GM18520 (cell line): ENCODE measurements at regions not wholly inside any gene's neighbourhood (a gene's known extent, or its start where the extent isn't known, plus 50 kb on each side); places are given as distances from the start of the nearest gene placed in this dataset.
"Not testable (repeated sequence)": the region's sequence is repeated elsewhere in the genome, so short reads cannot be mapped to it uniquely, and the experiment has no call there.

Experiments
- ATAC-seq: cut with Tn5 transposase; IDR thresholded peaks from one replicate; pipeline ENCODE4 v1.9.1; 2021; ENCODE audit not compliant: unreplicated experiment

DNA sequence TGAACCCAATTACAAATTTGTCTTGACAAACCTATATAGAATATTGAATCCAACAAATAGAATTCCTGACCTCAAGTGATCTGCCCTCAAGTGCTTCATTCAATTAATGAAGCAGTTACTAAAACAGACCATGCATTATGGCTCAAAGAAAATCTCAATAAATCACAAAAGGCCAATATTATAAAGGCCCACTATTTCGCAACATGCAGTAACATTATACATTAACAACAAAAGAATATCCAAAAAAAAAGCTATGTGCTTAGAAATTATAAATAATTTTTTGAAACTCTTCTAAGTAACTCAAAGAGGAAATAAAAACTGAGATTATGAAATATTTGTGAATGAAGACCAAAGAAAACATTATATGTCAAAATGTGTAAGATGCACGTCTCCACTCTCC lies 177.7 kb downstream of the ZNF674 start:
- ATAC-seq: no peak

DNA sequence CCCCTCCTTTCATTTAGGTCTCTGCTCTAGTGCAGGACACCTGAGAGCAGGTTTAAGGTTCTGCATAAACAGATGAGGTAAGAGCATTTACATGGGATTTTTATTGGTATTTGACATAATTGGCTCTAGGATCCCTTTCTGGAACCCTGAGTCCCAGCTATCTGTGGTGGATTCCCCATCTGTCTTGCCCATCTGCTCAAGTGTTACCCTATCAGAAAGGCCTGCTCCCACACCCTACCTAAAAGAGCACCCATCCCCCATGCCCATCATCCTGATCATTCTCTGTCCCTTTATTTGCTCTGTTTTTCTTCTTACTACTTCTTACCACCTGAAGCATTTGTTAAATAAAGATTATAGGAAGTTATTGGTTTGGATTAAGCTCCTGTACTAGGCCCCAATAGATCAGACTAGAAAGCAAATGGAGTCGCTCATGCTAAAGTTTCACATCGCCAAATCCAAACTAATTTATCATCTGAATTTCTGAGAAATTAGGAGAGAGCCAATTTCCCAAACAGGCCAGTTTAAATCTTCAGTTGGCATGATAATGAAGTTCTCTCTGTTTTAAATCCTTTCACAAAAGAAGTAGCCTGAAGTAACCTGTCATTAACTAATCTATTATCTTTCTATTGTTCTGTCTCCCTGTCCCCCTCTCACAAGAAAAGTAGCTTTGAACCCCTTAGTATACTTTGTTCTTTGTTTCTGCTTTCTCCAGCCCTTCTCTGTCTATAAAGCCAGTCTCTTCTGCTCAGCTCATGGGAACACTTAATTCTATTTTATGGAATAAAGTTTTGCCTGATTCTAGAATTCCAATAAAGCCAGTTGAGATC lies 178.6 kb downstream of the ZNF674 start:
- ATAC-seq: no peak

DNA sequence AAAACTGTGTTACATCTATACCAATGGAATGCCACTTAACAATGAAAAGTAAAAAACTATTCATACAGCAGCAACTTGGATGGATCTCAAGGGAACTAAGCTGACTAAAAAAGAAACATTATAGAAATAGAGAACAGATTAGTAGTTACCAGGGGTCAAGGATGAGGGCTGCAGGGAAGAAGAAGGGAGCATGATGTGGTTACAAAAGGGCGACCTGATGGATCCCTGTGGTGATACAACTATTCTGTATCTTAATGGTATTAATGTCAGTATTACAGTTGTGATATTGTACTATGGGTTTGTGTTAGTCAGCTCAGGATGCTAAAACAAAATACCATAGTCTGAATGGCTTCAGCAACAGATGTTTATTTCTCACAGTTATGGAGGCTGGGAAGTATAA lies 190.7 kb downstream of the ZNF674 start:
- no peak for ATAC-seq

DNA sequence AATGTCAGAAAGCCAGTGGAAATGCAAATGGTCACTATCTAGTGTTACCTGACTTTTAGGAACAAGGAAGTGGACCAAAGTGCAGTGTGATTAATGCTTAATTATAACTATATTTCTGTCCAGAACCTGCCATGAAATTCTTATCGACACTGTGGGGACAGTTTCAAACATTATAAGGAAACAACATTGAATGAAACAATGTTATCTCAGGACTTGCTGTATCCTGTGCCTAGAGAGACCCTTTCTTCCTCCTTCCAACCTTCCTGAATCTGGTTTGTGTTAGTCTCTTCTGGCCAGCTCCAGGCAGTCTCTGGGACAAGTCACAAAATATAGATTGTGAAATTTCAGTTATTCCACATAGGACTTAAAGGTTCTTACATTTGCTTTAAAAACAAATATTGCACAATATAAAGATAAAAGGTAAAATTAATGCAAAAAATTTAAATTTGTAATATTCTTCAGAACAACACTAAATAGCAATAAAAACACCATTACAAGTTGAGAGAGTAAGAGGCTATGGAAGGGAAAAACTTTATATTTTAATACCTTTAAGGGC lies 203.4 kb downstream of the ZNF674 start:
- ATAC-seq: no peak

DNA sequence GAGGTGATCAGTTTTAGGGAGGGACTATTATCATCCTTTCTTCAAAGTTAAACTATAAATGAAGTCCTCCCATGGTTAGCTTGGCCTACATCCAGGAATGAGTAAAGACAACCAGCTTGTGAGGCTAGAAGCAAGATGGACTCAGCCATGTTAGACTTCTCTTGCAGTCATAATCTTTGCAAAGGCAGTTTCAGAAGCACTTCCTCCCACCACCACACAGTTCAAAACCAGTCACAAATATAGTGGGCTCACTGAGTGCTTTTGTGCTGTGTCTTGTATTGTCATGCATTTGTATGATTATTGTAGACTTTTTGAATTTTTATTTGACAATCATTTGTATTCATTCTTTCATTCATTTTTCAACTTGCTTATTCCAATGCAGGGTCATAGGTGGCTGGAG lies 204.5 kb downstream of the ZNF674 start:
- ATAC-seq: no peak

DNA sequence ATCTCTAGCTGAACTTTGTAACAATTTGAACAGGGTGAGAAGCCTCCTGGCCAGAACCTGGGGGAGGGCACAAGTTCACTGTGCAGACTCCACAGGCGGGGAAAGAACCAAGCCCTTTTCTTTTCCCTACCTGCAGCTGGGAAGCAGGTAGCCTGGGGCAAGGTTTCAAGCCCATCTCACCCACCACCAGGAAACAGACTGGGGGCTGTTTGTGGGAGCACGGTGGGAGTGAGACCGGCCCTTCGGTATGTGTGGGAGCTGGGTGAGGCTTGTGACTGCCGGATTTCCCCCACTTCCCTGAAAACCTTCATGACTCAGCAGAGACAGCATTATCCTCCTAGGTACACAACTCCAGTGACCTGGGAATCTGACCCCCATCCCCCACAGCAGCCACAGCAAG lies 211.7 kb downstream of the ZNF674 start:
- no peak for ATAC-seq

DNA sequence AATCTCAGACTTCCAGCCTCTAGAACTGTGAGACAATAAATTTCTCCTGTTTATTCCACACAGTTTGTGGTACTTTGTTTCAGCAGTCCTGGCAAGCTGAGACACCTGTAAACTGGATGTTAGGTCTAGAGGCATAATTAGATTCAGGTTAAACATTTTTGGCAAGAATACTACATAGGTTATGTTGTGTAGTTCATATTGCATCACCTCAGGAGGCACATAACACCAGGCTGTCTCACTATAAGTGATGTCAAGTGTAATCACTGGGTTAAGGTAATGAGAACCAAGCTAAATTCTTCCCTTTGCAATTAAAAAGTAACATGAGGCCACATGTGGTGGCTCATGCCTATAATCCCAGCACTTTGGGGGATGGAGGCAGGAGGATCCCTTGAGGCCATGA lies 214.2 kb downstream of the ZNF674 start:
- ATAC-seq: no peak

DNA sequence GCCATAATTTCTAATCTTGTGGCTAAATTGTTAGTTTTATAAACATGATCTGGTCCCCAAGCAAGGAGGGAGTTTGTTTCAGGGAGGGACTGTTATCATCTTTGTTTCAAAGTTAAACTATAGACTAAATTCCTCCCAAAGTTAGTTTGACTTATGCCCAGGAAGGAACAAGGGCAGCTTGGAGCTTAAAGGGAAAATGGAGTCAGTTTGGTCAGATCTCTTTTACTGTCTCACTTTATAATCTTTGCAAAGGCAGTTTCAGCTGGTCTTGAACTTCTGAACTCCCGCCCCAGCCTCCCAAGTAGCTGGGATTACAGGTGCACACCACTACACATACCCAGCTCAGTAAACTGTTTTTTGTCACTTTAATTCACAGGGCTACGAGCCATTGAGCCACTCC lies 214.7 kb downstream of the ZNF674 start:
- ATAC-seq: no peak

DNA sequence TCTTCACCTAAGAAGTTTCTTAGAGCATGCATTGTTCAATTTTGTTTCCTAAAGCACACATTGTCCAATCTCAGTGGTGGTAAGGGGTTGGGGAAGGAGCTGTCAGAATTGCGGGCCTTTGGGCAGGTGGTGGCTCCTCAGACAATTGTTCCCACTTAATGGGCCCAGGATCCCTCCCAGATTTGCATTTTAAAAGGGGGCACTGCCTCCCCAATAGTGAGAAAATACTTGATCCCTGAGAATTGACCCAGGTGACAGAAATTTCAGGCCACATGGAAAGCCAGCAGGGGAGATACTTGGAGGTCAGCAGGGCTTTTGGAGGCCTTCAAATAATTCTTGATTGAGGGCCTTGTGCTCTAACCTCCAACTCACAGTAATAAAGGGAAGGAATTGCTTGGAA lies 217.1 kb downstream of the ZNF674 start:
- ATAC-seq: no peak

DNA sequence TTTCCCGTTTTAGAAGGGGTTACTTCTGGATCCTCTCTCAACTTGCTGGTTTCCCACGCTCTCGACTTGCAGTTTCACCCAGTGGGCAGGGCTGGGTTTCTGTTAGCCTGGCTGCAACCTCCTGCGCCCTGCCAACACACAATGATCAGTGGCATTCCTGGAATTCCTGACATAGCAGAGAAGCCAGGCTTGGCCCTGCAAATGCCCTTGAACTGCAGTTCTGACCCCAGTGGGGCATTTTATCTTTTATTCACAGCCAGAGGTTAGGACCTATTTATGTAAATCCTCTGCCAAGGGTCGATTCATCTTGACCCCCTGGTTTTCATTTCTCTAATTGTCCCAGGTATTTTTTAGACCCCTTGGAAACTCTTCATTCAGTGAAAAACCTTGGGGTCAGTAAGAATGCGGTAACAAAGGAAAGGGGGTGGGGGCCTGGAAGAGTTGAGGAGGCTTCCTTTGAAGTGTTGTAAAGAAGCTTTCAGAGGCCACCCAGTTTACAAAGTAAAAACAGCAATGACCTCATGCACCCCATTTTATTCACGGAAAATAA lies 217.6 kb downstream of the ZNF674 start:
- no peak for ATAC-seq

DNA sequence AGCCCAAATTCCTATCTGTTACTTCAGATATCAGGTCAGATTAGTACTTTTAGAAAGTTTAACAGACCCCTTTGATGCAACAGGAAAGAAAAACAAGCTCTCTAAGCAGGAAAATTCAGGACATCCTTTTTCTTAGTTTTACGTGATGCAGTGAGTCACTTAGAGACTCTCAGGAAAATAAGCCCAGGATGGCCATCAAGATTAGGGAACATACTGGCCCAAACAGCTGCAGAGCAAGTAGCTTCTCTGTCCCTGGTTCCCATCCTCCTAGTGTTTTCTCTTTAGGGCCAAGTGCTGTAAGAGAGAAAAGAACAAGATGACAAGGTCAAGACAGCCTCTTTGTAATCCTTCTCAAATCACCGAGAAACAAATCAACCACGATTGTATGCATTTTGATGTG lies 219.1 kb downstream of the ZNF674 start:
- no peak for ATAC-seq

DNA sequence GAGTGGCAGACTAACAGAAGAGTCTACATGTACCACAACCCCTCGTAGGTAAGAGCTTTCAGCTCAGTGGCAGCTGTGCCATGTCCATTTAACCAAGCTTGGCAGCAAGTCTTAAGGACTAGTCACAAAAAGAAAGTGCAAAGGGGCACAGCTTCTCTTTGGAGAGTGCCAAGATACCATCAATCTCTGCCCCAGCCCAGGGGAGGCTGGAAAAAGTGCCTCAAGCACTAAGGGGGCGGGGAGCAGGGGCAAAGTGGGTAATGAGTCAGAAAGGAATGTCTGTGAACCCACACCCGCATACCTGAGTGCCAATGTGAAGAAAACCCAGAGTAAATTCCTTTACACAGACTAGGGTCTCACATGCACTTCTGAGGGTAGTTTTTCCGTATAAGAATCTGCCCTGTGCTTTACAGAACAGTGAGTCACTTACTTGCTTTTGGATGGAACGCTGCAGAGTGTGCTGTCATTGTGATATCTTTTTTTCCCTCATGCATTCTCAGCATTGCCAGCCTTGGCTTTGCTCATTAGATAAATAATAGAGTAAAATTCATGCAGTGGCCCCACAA lies 219.8 kb downstream of the ZNF674 start:
- ATAC-seq: no peak

DNA sequence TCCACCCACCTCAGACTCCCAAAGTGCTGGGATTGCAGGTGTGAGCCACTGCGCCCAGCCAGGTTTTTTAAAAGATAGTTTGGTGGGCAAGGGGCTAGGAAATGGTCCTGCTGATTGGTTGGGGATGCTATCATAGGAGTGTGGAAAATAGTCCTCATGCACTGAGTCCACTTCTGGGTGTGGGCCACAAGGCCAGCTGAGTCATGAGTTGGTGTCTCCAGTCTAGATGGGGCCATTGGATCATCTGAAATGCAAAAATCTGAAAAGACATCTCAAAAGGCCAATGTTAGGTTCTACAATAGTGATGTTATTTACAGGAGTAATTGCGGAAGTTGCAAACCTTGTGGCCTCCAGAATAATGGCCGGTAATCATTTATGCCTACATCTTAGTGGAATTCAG lies 221.1 kb downstream of the ZNF674 start:
- ATAC-seq: no peak

DNA sequence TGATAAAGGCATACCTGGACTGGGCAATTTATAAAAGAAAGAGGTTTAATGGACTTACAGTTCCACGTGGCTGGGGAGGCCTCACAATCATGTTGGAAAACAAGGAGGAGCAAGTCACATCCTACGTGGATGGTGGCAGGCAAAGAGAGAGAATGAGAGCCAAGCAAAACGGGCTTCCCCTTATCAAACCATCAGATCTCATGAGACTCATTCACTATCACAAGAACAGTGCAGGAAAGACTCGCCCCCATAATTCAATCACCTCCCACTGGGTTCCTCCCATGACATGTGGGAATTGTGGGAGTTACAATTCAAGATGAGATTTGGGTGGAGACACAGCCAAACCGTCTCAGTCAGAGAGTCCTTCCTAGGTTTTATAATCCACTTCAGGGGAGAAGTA lies 222.3 kb downstream of the ZNF674 start:
- not testable (repeated sequence) for ATAC-seq

DNA sequence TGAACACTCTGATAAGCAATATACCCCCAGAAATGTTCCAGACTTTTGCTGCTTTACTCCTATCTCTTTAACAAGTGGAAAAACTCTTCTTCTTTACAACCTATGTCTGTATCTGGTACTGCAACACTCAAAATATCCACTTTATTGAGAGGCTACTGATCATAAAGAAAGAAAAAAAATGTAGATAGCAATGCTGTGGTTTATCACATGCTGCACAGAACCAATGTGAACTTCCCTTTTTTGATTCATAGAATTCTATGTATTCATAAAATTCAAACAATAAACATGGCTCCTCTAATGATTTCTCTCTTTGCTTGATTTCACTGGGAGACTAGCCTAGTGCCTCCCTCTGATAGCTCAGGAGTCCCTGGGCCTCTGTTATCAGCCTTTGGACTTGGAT lies 223.5 kb downstream of the ZNF674 start:
- no peak for ATAC-seq

DNA sequence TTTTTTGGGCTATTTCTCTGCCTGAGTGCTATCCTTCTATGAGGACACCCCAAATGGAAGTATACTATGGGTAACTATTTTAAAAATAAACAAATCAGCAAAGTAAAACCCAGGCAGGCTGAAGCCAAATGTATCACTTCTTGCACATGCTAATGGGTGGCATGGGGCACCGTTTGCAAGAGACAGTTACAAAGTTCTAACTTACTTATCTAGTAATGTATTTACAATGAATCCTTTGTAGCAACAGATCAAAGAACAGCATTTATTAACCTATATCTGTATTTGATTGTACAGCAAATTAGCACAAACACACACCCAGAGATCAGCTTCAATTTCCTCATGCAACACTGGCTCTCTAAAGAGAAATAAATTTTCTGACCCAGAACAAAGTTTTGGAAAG lies 225.5 kb downstream of the ZNF674 start:
- no peak for ATAC-seq

DNA sequence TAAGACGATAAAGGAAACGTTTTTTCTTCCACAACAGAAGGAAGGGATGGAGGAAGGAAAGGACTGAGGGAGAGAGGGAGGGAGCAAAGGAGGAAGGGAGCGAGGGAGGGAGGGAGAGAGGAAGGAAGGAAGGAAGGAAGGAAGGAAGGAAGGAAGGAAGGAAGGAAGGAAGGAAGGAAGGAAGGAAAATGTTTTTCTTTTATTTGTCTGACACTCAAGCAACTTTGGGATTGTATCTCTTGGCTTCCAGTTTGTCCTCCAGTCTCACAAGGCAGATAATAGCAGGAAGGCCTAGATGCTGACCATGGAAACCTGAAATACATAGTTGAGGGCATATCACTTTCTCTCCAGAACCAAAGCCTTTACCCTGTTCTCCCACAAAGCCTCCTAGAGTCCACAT lies 226.7 kb downstream of the ZNF674 start:
- ATAC-seq: no peak

DNA sequence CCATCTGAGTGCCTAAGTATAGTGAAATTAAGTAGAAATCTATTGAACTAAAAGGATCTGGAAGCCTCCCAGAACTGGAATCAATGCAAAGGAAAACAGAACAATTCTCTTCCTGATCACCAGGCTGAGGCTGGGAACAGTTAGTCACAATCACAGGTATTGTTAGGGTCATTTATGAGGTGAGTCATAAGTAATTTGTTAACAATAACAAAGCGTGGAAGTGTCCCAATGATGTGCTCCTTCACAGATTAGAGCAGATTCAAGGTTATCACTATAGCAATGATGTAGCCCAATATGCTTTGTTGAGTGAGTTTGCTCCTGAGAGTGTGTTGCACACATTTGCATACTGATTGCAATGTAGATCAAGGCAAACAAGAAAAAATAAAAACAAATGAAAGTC lies 228.1 kb downstream of the ZNF674 start:
- no peak for ATAC-seq

DNA sequence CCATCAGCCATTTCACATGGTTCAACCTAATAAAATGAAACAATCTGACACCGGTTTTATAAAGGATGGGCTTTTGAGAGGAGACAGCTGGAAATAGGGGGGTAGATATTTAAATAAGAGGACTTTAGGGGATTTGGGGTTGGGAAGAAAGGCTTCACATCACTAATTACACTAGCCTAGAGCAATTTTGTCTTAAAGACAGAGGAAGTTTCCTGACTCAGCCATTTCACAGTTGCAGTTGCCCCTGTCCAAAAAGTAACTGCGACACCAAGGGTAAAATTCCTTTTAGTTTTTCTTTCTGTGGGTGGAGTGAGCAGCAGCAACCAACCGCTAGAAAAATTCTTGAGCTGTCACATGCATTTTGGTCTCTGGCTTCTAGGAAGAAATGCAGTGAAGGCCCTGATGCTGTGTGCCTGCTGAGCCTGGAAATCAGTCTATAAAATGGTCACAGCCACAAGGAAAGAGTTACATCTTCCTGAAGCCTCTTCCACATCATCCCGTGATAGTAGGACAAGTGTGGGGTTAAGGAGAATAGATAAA lies 233.6 kb downstream of the ZNF674 start:
- ATAC-seq: no peak

DNA sequence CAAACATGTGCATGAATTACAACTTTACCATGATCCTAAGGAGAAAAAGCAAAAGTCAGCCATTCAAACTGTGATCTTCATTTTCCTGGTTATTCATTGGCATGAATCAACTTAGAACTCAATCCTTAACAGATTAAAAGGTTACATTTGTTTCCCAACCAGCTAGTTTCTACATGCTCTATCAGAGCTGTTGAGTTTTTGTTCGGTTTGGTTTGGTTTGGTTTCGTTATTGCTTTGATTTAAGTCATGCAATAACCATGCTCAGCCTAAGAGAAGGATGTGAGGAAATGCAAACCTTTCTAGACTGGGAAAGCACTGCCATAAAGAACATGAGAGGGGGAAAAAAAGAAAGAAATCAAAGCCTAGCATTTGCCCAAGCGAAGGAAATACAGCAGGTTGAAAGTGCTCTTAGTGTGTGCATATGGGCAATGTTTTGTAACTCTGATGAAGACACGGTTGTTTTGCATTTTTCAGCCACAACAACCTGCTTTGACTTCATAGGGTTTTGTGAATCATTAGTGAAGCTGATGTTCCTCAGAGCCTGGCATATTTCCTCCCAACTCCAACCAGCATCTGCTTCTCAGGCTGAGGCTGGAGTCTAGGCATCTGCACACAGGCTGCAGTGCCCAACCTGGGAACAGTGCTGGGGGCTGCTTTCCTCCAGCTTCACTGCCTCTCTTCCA lies 234.3 kb downstream of the ZNF674 start:
- ATAC-seq: peak; percentile 53

DNA sequence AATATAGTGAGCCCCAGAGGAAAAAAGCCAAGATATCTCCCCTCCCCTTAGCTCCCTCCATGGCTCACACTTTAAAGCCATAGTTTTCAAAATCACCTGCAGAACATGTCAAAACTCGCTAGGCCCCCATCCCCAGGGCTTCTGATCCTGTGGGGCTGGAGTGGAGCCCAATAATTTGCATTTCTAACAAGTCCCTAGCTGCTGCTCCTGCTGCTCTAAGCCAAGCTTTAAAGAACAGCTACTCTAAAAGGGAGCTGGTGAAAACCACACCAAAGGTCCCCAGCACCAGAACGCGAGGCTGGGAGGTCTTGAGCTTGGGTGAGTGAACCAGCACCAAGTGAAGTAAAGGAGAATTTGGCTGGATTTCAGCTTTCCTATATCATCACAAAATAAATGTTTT lies 237.1 kb downstream of the ZNF674 start:
- ATAC-seq: no peak
